Effector memory CD8-positive, alpha-beta T cell (primary cell): ENCODE measurements at regions not wholly inside any gene's neighbourhood (a gene's known extent, or its start where the extent isn't known, plus 50 kb on each side); places are given as distances from the start of the nearest gene placed in this dataset.

Source experiments
- ATAC-seq: fragments of 150-1000 bp; cut with Tn5 transposase; replicated peaks from 2 replicates; pipeline ENCODE4 v1.10.0; 2021; ENCODE audit warnings: mild to moderate bottlenecking, moderate library complexity
- DNase-seq, 3 experiments: peaks; one replicate each; pipeline ENCODE4 v3.0.0; 2021
- H3K27ac Mint-ChIP-seq, 2 donors: one replicate each; pipeline ENCODE4 v1.8.0; 2022; ENCODE audit warnings: mild to moderate bottlenecking in 2 of 2, mixed read lengths in 2 of 2, moderate library complexity in 2 of 2
- H3K27me3 Mint-ChIP-seq, 2 donors: one replicate each; pipeline ENCODE4 v1.8.0; 2022; ENCODE audit warnings: mixed read lengths in 2 of 2
- H3K36me3 Mint-ChIP-seq: one replicate; pipeline ENCODE4 v1.8.0; 2022; ENCODE audit warnings: mild to moderate bottlenecking, moderate library complexity, mixed read lengths; ENCODE audit not compliant: insufficient read depth
- H3K4me1 Mint-ChIP-seq, 2 donors: one replicate each; pipeline ENCODE4 v1.8.0; 2022; ENCODE audit warnings: low read depth in 2 of 2, mixed read lengths in 2 of 2
- H3K4me3 Mint-ChIP-seq, 2 donors: one replicate each; pipeline ENCODE4 v1.8.0; 2022; ENCODE audit warnings: mild to moderate bottlenecking in 2 of 2, mixed read lengths in 2 of 2, moderate library complexity in 2 of 2
- H3K9me3 Mint-ChIP-seq, 2 donors: one replicate each; pipeline ENCODE4 v1.8.0; 2022; ENCODE audit warnings: mixed read lengths in 2 of 2

- DNase-seq (no peak), ATAC-seq (no peak)
- Mint-ChIP-seq H3K4me3 (no peak overlapping the region), H3K27me3 (peaks cover 0 to 16% of the 10 kb centered on the region in 2 donors), H3K27ac (no peak overlapping the region), H3K9me3 (no peaks in the 10 kb centered on the region), H3K36me3 (no peaks in the 10 kb centered on the region), H3K4me1 (no peaks in the 10 kb centered on the region)
Measured at GRCh38 chr3:176789947-176790346, 407.3 kb downstream of the TBL1XR1 start.

GRCh38 chr3:176789281-176789705, 408.0 kb downstream of the TBL1XR1 start:
- DNase-seq (no peak), ATAC-seq (no peak)
- Mint-ChIP-seq H3K27ac (no peak overlapping the region), H3K4me1 (no peaks in the 10 kb centered on the region), H3K27me3 (peaks cover 0 to 10% of the 10 kb centered on the region in 2 donors), H3K4me3 (no peak overlapping the region), H3K36me3 (no peaks in the 10 kb centered on the region), H3K9me3 (no peaks in the 10 kb centered on the region)

- Mint-ChIP-seq H3K4me3 (no peak overlapping the region), H3K4me1 (no peaks in the 10 kb centered on the region), H3K27ac (no peak overlapping the region), H3K9me3 (no peaks in the 10 kb centered on the region), H3K27me3 (peaks cover 0 to 9% of the 10 kb centered on the region in 2 donors), H3K36me3 (no peaks in the 10 kb centered on the region)
- no peak for ATAC-seq
- DNase-seq: no peak
Measured at GRCh38 chr3:176787506-176787905, 409.8 kb downstream of the TBL1XR1 start.

- Mint-ChIP-seq H3K4me3 (no peak overlapping the region), H3K36me3 (no peaks in the 10 kb centered on the region), H3K27me3 (peaks cover 0 to 9% of the 10 kb centered on the region in 2 donors), H3K4me1 (no peaks in the 10 kb centered on the region), H3K27ac (no peak overlapping the region), H3K9me3 (no peaks in the 10 kb centered on the region)
- no peak for ATAC-seq
- no peak for DNase-seq
Measured at GRCh38 chr3:176785171-176785570, 412.1 kb downstream of the TBL1XR1 start.

- Mint-ChIP-seq H3K27ac (no peak overlapping the region), H3K4me1 (no peaks in the 10 kb centered on the region), H3K27me3 (no peaks in the 10 kb centered on the region), H3K4me3 (no peak overlapping the region), H3K36me3 (no peaks in the 10 kb centered on the region), H3K9me3 (no peaks in the 10 kb centered on the region)
- DNase-seq (no peak), ATAC-seq (no peak)
Measured at GRCh38 chr3:176780766-176781165, 416.5 kb downstream of the TBL1XR1 start.

GRCh38 chr3:176776622-176777175, 420.6 kb downstream of the TBL1XR1 start:
- H3K27ac Mint-ChIP-seq: no peak overlapping the region
- DNase-seq: no peak
- ATAC-seq: no peak
- no peak overlapping the region for H3K4me3 Mint-ChIP-seq
- H3K36me3 Mint-ChIP-seq: no peaks in the 10 kb centered on the region
- peaks cover 4 to 15% of the 10 kb centered on the region in 2 donors for H3K9me3 Mint-ChIP-seq
- no peaks in the 10 kb centered on the region for H3K4me1 Mint-ChIP-seq
- no peaks in the 10 kb centered on the region for H3K27me3 Mint-ChIP-seq

GRCh38 chr3:176769547-176770190, 427.6 kb downstream of the TBL1XR1 start:
- DNase-seq (no peak), ATAC-seq (no peak)
- Mint-ChIP-seq H3K4me3 (no peak overlapping the region), H3K27ac (no peak overlapping the region), H3K4me1 (no peaks in the 10 kb centered on the region), H3K36me3 (no peaks in the 10 kb centered on the region), H3K9me3 (peaks cover 4 to 30% of the 10 kb centered on the region in 2 donors), H3K27me3 (no peaks in the 10 kb centered on the region)

GRCh38 chr3:176767385-176767784, 429.9 kb downstream of the TBL1XR1 start:
- no peaks in the 10 kb centered on the region for H3K36me3 Mint-ChIP-seq
- peaks cover 0 to 18% of the 10 kb centered on the region in 2 donors for H3K9me3 Mint-ChIP-seq
- ATAC-seq (no peak), DNase-seq (no peak)
- H3K27ac Mint-ChIP-seq: no peak overlapping the region
- no peak overlapping the region for H3K4me3 Mint-ChIP-seq
- H3K27me3 Mint-ChIP-seq: no peaks in the 10 kb centered on the region
- no peaks in the 10 kb centered on the region for H3K4me1 Mint-ChIP-seq

- ATAC-seq (no peak), DNase-seq (no peak)
- Mint-ChIP-seq H3K4me3 (no peak overlapping the region), H3K27me3 (no peaks in the 10 kb centered on the region), H3K36me3 (no peaks in the 10 kb centered on the region), H3K4me1 (no peaks in the 10 kb centered on the region), H3K9me3 (peaks cover 0 to 18% of the 10 kb centered on the region in 2 donors), H3K27ac (no peak overlapping the region)
Measured at GRCh38 chr3:176766862-176767261, 430.4 kb downstream of the TBL1XR1 start.

- Mint-ChIP-seq H3K4me1 (no peaks in the 10 kb centered on the region), H3K4me3 (no peak overlapping the region), H3K36me3 (no peaks in the 10 kb centered on the region), H3K9me3 (peaks cover 0 to 18% of the 10 kb centered on the region in 2 donors), H3K27me3 (no peaks in the 10 kb centered on the region), H3K27ac (no peak overlapping the region)
- no peak for DNase-seq
- ATAC-seq: no peak
Measured at GRCh38 chr3:176765382-176765900, 431.8 kb downstream of the TBL1XR1 start.

- H3K4me3 Mint-ChIP-seq: no peak overlapping the region
- no peaks in the 10 kb centered on the region for H3K4me1 Mint-ChIP-seq
- ATAC-seq (no peak), DNase-seq (no peak)
- no peak overlapping the region for H3K27ac Mint-ChIP-seq
- H3K9me3 Mint-ChIP-seq: no peaks in the 10 kb centered on the region
- H3K36me3 Mint-ChIP-seq: no peaks in the 10 kb centered on the region
- no peaks in the 10 kb centered on the region for H3K27me3 Mint-ChIP-seq
Measured at GRCh38 chr3:176759815-176760506, 437.3 kb downstream of the TBL1XR1 start.

- DNase-seq: no peak
- Mint-ChIP-seq H3K4me3 (no peak overlapping the region), H3K27me3 (no peaks in the 10 kb centered on the region), H3K27ac (no peak overlapping the region), H3K36me3 (no peaks in the 10 kb centered on the region), H3K4me1 (no peaks in the 10 kb centered on the region), H3K9me3 (no peaks in the 10 kb centered on the region)
- no peak for ATAC-seq
Measured at GRCh38 chr3:176757429-176757828, 439.9 kb downstream of the TBL1XR1 start.

GRCh38 chr3:176755977-176756376, 441.3 kb downstream of the TBL1XR1 start:
- Mint-ChIP-seq H3K9me3 (peaks cover 3 to 8% of the 10 kb centered on the region in 2 donors), H3K27me3 (peaks cover 0 to 4% of the 10 kb centered on the region in 2 donors), H3K36me3 (no peaks in the 10 kb centered on the region), H3K4me1 (no peaks in the 10 kb centered on the region), H3K27ac (no peak overlapping the region), H3K4me3 (no peak overlapping the region)
- no peak for DNase-seq
- ATAC-seq: no peak

GRCh38 chr3:176755552-176755951, 441.7 kb downstream of the TBL1XR1 start:
- H3K36me3 Mint-ChIP-seq: no peaks in the 10 kb centered on the region
- DNase-seq (no peak), ATAC-seq (no peak)
- H3K27ac Mint-ChIP-seq: no peak overlapping the region
- H3K4me3 Mint-ChIP-seq: no peak overlapping the region
- peaks cover 0 to 4% of the 10 kb centered on the region in 2 donors for H3K27me3 Mint-ChIP-seq
- H3K4me1 Mint-ChIP-seq: no peaks in the 10 kb centered on the region
- H3K9me3 Mint-ChIP-seq: peaks cover 3 to 8% of the 10 kb centered on the region in 2 donors
